ENCODE measurements at regions not wholly inside any gene's neighbourhood (a gene's known extent, or its start where the extent isn't known, plus 50 kb on each side); places are given as distances from the start of the nearest gene placed in this dataset.

DNA sequence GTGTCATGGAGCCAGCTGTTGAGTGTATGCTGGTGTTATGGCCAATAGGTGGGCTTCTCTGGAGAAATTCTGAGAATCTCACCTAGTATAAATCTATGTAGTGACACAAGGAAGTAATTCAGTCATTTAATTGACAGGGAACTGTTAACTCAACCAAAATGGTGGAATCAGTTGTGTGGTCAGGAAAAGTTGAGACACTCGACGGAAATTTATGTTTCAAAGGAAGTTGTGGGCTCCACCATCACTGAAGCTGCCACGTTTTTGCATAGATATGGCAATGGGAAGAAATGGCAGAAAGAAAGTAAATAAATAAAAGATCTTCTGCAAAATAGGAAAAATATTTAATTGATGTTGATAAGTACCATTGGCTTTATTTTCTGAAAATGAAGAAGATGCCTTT lies 84.5 kb downstream of the ATP6V1G3 start:
- no peak for TF ChIP-seq ZFX (IDR thresholded peaks at IDR 0.05; ENCODE audit: borderline replicate concordance)
- TF ChIP-seq, protein P1, sequence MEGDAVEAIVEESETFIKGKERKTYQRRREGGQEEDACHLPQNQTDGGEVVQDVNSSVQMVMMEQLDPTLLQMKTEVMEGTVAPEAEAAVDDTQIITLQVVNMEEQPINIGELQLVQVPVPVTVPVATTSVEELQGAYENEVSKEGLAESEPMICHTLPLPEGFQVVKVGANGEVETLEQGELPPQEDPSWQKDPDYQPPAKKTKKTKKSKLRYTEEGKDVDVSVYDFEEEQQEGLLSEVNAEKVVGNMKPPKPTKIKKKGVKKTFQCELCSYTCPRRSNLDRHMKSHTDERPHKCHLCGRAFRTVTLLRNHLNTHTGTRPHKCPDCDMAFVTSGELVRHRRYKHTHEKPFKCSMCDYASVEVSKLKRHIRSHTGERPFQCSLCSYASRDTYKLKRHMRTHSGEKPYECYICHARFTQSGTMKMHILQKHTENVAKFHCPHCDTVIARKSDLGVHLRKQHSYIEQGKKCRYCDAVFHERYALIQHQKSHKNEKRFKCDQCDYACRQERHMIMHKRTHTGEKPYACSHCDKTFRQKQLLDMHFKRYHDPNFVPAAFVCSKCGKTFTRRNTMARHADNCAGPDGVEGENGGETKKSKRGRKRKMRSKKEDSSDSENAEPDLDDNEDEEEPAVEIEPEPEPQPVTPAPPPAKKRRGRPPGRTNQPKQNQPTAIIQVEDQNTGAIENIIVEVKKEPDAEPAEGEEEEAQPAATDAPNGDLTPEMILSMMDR (IDR thresholded peaks at IDR 0.05), result no peak
- no peak overlapping the region for H3K27ac ChIP-seq

- TF ChIP-seq, protein P1 (IDR thresholded peaks at IDR 0.05), result no peak
- TF ChIP-seq ZFX (IDR thresholded peaks at IDR 0.05; ENCODE audit: borderline replicate concordance), result no peak
- no peak overlapping the region for H3K27ac ChIP-seq
Observed at GRCh38 chr1:198449727-198450433, 90.6 kb downstream of the ATP6V1G3 start.

GRCh38 chr1:198449261-198449660 lies 91.2 kb downstream of the ATP6V1G3 start:
- H3K27ac ChIP-seq, result no peak overlapping the region

DNA sequence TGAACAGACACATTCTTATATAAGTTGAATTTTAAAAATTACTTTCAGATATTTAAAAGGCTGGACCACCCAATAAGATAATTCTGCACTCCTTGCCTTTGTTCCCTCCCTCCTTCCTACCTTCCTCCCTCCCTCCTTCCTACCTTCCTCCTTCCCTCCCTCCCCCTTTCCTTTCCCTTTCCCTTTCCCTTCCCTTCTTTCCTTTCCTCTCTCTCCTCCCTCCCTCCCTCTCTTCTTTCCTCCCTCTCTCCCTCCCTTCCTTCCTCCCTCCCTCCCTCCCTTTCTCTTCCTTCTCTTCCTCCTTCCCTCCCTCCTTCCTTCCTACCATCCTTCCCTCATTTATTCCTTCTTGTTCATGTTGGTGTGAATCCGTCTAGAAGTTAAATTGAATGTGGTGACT lies 93.0 kb downstream of the ATP6V1G3 start:
- TF ChIP-seq, protein P1 (IDR thresholded peaks at IDR 0.05), result no peak
- no peak for TF ChIP-seq ZFX (IDR thresholded peaks at IDR 0.05; ENCODE audit: borderline replicate concordance)

More at GRCh38 chr1:198449261-198449660, 91.2 kb downstream of the ATP6V1G3 start:
- TF ChIP-seq, protein P1 (IDR thresholded peaks at IDR 0.05), result no peak
- no peak for TF ChIP-seq ZFX (IDR thresholded peaks at IDR 0.05; ENCODE audit: borderline replicate concordance)

DNA sequence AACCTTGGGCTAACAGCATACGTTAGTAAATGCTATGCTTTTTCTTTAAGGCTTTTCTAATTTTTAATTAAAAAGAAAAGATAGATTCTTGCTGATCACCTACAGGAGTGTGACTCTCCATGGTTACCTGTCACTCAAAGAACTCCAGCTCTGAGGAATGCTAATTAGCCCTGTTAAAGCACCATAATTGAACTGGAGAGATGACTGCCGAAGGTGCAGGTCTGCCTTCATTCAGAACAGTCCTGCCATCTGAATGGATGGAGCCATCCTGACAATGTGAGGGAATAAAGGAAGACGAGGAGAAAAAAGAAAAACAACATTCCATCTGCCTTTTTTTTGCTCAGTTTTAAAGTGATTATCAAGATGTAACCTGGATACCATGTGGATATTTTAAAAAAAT lies 94.6 kb downstream of the ATP6V1G3 start:
- TF ChIP-seq, protein P1 (IDR thresholded peaks at IDR 0.05), result no peak
- no peak for TF ChIP-seq ZFX (IDR thresholded peaks at IDR 0.05; ENCODE audit: borderline replicate concordance)
- H3K27ac ChIP-seq, result no peak overlapping the region

More for the DNA sequence above, 93.0 kb downstream of the ATP6V1G3 start:
- no peak overlapping the region for H3K27ac ChIP-seq

DNA sequence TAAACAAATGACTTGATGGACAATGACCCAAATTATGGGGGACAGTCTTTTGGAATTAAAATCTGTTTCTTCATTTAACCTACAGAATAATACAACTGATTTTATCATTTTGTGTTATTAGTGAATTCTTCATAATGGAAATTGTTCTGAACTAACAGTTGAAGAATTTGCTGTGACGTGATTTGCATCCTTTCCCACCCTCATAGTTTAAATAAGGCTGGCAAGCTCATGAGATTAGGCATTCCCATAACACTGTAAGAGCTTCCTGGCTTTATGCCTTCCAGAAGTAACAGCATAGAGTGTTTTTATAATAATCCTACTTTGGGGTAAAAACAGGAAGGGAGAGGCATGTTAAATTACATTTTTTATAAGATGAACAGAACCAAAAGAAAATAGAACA lies 95.7 kb downstream of the ATP6V1G3 start:
- TF ChIP-seq, protein P1 (IDR thresholded peaks at IDR 0.05), result no peak
- no peak for TF ChIP-seq ZFX (IDR thresholded peaks at IDR 0.05; ENCODE audit: borderline replicate concordance)
- H3K27ac ChIP-seq, result no peak overlapping the region

DNA sequence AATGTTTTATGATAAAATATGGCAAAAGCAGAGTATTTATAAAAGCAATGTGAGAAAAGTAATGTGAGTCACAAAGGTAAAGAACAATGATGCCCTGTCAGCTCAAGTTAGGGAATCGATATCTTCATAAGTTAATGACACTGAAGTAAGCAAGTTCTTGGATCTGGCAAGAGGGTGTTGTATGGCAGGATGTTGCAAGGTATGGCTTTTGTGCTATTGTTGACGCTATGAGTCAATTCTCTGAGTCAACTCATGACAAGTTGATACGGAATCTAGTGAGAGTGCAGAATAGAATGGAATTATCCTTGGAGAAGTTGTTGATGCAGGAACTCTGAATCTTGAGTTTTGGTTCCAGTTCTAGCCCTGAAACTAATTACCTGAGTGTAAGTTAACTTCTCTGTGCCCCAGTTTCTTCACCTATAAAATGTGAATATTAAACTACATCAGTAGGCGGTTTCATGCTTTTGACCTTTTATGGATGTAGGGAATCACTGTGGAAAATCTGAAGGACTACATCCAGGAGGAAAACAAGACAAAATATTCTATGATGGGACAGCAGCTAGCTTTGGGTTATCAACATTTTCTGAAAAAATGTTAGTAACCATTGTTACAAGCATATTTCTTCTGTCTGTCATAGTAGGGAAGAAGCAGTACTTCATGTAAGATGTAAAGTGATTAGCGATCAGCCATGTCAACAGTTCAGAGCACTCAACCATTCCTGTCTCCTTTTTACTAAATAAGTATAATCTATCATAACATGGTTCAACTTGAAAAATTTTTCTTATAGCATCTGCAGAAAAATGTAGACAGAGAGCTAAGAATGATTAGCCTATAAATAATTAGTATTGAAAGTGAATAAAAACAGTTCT lies 96.9 kb downstream of the ATP6V1G3 start:
- no peak for TF ChIP-seq ZFX (IDR thresholded peaks at IDR 0.05; ENCODE audit: borderline replicate concordance)
- TF ChIP-seq, protein P1 (IDR thresholded peaks at IDR 0.05), result no peak
- H3K27ac ChIP-seq, result no peak overlapping the region

All from 22Rv1 (cell line).